Uterus (tissue), 2 donors: ENCODE measurements at regions not wholly inside any gene's neighbourhood (a gene's known extent, or its start where the extent isn't known, plus 50 kb on each side); places are given as distances from the start of the nearest gene placed in this dataset.

Experiments used
- POLR2A ChIP-seq, 2 donors: fragments of 450-650 bp; IDR thresholded peaks; one replicate each; pipeline ENCODE4 v1.6.1; 2016; ENCODE audit warnings: antibody characterized with exemption in 2 of 2, mild to moderate bottlenecking in 1 of 2, moderate library complexity in 1 of 2
- TF ChIP-seq, protein P1 (sequence below), 4 experiments: fragments of 200-600 bp in 2 of 4; fragments of 450-650 bp in 2 of 4; sonication (generic) in 2 of 4; IDR thresholded peaks; one replicate each; pipeline ENCODE4 v1.5.1; 2016 to 2019; ENCODE audit warnings: antibody characterized with exemption in 4 of 4, mild to moderate bottlenecking in 2 of 4, moderate library complexity in 1 of 4

GRCh38 chr5:12885018-12885417, 980.8 kb upstream of the CTNND2 start:
- TF ChIP-seq, protein P1, sequence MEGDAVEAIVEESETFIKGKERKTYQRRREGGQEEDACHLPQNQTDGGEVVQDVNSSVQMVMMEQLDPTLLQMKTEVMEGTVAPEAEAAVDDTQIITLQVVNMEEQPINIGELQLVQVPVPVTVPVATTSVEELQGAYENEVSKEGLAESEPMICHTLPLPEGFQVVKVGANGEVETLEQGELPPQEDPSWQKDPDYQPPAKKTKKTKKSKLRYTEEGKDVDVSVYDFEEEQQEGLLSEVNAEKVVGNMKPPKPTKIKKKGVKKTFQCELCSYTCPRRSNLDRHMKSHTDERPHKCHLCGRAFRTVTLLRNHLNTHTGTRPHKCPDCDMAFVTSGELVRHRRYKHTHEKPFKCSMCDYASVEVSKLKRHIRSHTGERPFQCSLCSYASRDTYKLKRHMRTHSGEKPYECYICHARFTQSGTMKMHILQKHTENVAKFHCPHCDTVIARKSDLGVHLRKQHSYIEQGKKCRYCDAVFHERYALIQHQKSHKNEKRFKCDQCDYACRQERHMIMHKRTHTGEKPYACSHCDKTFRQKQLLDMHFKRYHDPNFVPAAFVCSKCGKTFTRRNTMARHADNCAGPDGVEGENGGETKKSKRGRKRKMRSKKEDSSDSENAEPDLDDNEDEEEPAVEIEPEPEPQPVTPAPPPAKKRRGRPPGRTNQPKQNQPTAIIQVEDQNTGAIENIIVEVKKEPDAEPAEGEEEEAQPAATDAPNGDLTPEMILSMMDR (IDR thresholded peaks at IDR 0.05) = no peak
- TF ChIP-seq POLR2A (IDR thresholded peaks at IDR 0.05) = no peak
